ENCODE measurements at regions not wholly inside any gene's neighbourhood (a gene's known extent, or its start where the extent isn't known, plus 50 kb on each side); places are given as distances from the start of the nearest gene placed in this dataset.

GRCh38 chr16:29302976-29303375 is 103.5 kb downstream of the NPIPB11 start:
- TF ChIP-seq POLR2A (IDR thresholded peaks at IDR 0.05; ENCODE audit: low read depth, low read length) (no peak), TAF1 (IDR thresholded peaks at IDR 0.05; ENCODE audit: borderline replicate concordance, low read depth, low read length) (no peak)

Measured in GM12892 (cell line).